Esophagus squamous epithelium (tissue), 5 donors: ENCODE measurements at regions not wholly inside any gene's neighbourhood (a gene's known extent, or its start where the extent isn't known, plus 50 kb on each side); places are given as distances from the start of the nearest gene placed in this dataset.

Experiments
- DNase-seq: peaks from one replicate; lab custom pipeline; 2025; lab: John Stamatoyannopoulos, UW
- H3K27ac ChIP-seq, 4 donors: fragments of 200-600 bp; sonication (generic); one replicate each; pipeline ENCODE4 v1.5.1; 2016 to 2019; ENCODE audit warnings: mild to moderate bottlenecking in 1 of 4
- H3K27me3 ChIP-seq, 4 donors: fragments of 200-600 bp; sonication (generic); 1 replicate in 3 of 4; 2 replicates in 1 of 4; pipeline versions ENCODE4 v1.5.1 to v1.6.0; 2017 to 2021; ENCODE audit warnings: antibody characterized with exemption in 1 of 4
- H3K36me3 ChIP-seq, 3 donors: fragments of 200-600 bp; sonication (generic); one replicate each; pipeline ENCODE4 v1.5.1; 2016 to 2019
- H3K4me1 ChIP-seq, 3 donors: fragments of 200-600 bp; sonication (generic); one replicate each; pipeline ENCODE4 v1.5.1; 2017 to 2019
- H3K4me3 ChIP-seq, 4 donors: fragments of 200-600 bp; sonication (generic); 1 replicate in 3 of 4; 2 replicates in 1 of 4; pipeline ENCODE4 v1.5.1; 2016 to 2019; ENCODE audit warnings: mild to moderate bottlenecking in 2 of 4, moderate library complexity in 1 of 4
- H3K9me3 ChIP-seq, 3 donors: fragments of 200-600 bp; sonication (generic); one replicate each; pipeline ENCODE4 v1.5.1; 2016 to 2019
- CTCF ChIP-seq, 6 experiments: fragments of 450-650 bp in 4 of 6; fragments of 200-600 bp in 2 of 6; sonication (generic) in 2 of 6; IDR thresholded peaks; one replicate each; pipeline ENCODE4 v1.5.1; 2016 to 2019; ENCODE audit warnings: antibody characterized with exemption in 6 of 6, mild to moderate bottlenecking in 4 of 6, moderate library complexity in 4 of 6
- POLR2A ChIP-seq, 4 donors: fragments of 450-650 bp; IDR thresholded peaks; one replicate each; pipeline ENCODE4 v1.6.1; 2017; ENCODE audit warnings: antibody characterized with exemption in 4 of 4, mild to moderate bottlenecking in 4 of 4, moderate library complexity in 3 of 4
- WGBS, 2 donors: methylation state at CpG; one replicate each; pipeline ENCODE4 v1.1.5; 2018; 5-methylcytosine and 5-hydroxymethylcytosine counted together
- intact Hi-C: fragments of 100-400 bp; cut with DNase I; formaldehyde crosslinking; loops from one replicate; pipeline ENCODE4 v1.15.0; 2022
- donor health status: DM: yes; HTN: yes; CAD: no.

DNA sequence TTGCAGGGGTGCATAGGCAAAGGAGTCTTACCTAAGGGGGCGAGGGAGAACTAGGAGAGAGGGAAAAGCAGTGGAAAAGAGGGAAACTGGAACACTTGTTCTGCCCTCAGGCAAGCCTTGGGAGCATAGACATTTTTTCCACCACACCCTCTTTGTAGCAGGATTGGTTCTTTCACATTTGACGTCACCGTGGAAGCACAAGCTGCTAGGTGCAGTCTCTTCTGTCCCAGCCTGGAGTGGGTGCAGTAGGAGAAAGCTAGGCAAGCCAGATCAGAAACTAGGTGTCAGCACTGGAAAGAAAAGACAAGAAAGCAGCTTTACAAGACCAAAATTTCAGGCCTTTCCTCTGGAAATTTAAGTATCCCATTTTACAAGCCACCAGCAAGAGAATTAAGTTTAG lies 440.4 kb downstream of the EFNA5 start:
- no peak for DNase-seq
- no peak overlapping the region for H3K4me3 ChIP-seq
- H3K9me3 ChIP-seq: no peaks in the 10 kb centered on the region
- 68 to 73% methylated on average over 3 of the region's 3 CpGs for WGBS, 2 donors
- no peak for TF ChIP-seq POLR2A (IDR thresholded peaks at IDR 0.05)
- no peak for TF ChIP-seq CTCF (IDR thresholded peaks at IDR 0.05)
- H3K4me1 ChIP-seq: no peaks in the 10 kb centered on the region
- no peaks in the 10 kb centered on the region for H3K27me3 ChIP-seq
- intact Hi-C loops: no loop called here
- no peak overlapping the region for H3K27ac ChIP-seq
- no peaks in the 10 kb centered on the region for H3K36me3 ChIP-seq

- no peak overlapping the region for H3K27ac ChIP-seq
- no peak overlapping the region for H3K4me3 ChIP-seq
- H3K27me3 ChIP-seq: no peaks in the 10 kb centered on the region
- no peak for TF ChIP-seq POLR2A (IDR thresholded peaks at IDR 0.05)
- TF ChIP-seq CTCF (IDR thresholded peaks at IDR 0.05): no peak
- intact Hi-C loops: no loop called here
- 79 to 84% methylated on average over 2 of the region's 2 CpGs for WGBS, 2 donors
- no peaks in the 10 kb centered on the region for H3K4me1 ChIP-seq
- DNase-seq: no peak
- H3K9me3 ChIP-seq: no peaks in the 10 kb centered on the region
- no peaks in the 10 kb centered on the region for H3K36me3 ChIP-seq
Observed at GRCh38 chr5:107228226-107228625, 442.5 kb downstream of the EFNA5 start.

- Histone ChIP-seq H3K9me3 (no peaks in the 10 kb centered on the region), H3K4me3 (no peak overlapping the region), H3K4me1 (peaks cover 0 to 1% (median 0%) of the 10 kb centered on the region in 3 donors), H3K36me3 (no peaks in the 10 kb centered on the region), H3K27ac (no peak overlapping the region), H3K27me3 (no peaks in the 10 kb centered on the region)
- no peak for DNase-seq
- WGBS, 2 donors: 41 to 52% methylated on average over 1 of the region's 1 CpG
- no peak for TF ChIP-seq CTCF (IDR thresholded peaks at IDR 0.05)
- no peak for TF ChIP-seq POLR2A (IDR thresholded peaks at IDR 0.05)
- intact Hi-C loops: no loop called here
Observed at GRCh38 chr5:107224272-107224671, 446.5 kb downstream of the EFNA5 start.

DNA sequence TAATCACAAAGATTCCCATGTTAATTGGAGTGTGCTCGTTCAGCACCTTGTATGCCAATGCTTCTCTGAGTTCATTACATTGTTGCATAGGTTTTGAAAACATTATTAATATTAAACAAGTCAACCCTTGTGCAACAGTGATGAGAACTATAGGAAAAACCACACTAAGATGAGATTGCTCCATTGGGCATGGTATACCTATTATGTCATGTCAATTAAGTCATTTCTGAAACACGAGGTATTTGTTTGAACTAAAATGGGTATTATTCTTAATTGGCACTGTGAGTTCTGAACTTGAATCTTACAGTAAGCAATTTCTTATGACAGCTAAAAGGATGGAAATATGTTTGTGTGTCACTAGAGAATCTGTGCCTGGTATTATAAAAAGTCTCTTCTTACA lies 447.7 kb downstream of the EFNA5 start:
- no peak for DNase-seq
- H3K4me3 ChIP-seq: no peak overlapping the region
- 72 to 74% methylated on average over 2 of the region's 2 CpGs for WGBS, 2 donors

DNA sequence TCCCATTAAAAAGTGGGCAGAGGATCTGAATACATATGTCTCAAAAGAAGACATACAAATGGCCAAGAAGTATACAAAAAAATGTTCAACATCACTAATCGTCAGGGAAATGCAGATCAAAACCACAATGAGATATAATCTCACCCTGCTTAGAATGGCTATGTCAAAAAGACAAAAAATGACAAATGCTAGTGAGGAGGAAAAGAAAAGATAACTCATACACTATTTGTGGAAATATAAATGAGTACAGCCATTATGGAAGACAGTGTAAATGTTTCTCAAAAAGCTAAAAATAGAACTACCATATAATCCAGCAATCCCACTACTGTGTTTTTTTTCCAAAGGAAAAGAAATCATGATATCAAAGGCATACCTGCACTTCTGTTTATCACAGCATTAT lies 450.7 kb downstream of the EFNA5 start:
- Histone ChIP-seq H3K9me3 (no peaks in the 10 kb centered on the region), H3K27ac (no peak overlapping the region), H3K4me3 (no peak overlapping the region), H3K36me3 (no peaks in the 10 kb centered on the region), H3K27me3 (no peaks in the 10 kb centered on the region), H3K4me1 (peaks cover 0 to 37% (median 4%) of the 10 kb centered on the region in 3 donors)
- 33 to 60% methylated on average over 1 of the region's 1 CpG for WGBS, 2 donors
- no peak for TF ChIP-seq POLR2A (IDR thresholded peaks at IDR 0.05)
- no peak for TF ChIP-seq CTCF (IDR thresholded peaks at IDR 0.05)
- intact Hi-C loops: no loop called here
- no peak for DNase-seq

More for the DNA sequence above, 447.7 kb downstream of the EFNA5 start:
- Histone ChIP-seq H3K27ac (no peak overlapping the region), H3K9me3 (no peaks in the 10 kb centered on the region), H3K36me3 (no peaks in the 10 kb centered on the region), H3K4me1 (peaks cover 0 to 12% (median under 1%) of the 10 kb centered on the region in 3 donors), H3K27me3 (no peaks in the 10 kb centered on the region)
- intact Hi-C loops: no loop called here
- TF ChIP-seq CTCF (IDR thresholded peaks at IDR 0.05): no peak
- TF ChIP-seq POLR2A (IDR thresholded peaks at IDR 0.05): no peak
